ENCODE measurements at regions not wholly inside any gene's neighbourhood (a gene's known extent, or its start where the extent isn't known, plus 50 kb on each side); places are given as distances from the start of the nearest gene placed in this dataset.
"Not testable (repeated sequence)": the region's sequence is repeated elsewhere in the genome, so short reads cannot be mapped to it uniquely, and the experiment has no call there.

- H3K27me3 Mint-ChIP-seq: no peaks in the 10 kb centered on the region
- no peak overlapping the region for H3K27ac ChIP-seq (ENCODE audit: insufficient read depth, low read length, poor library complexity, severe bottlenecking)
- H3K4me1 ChIP-seq (ENCODE audit: control insufficient read depth, insufficient read depth, low read length, poor library complexity, severe bottlenecking): no peaks in the 10 kb centered on the region
- H3K36me3 Mint-ChIP-seq: no peaks in the 10 kb centered on the region
- no peaks in the 10 kb centered on the region for H3K4me1 Mint-ChIP-seq
- H3K4me3 Mint-ChIP-seq: no peak overlapping the region
- no peaks in the 10 kb centered on the region for H3K9me3 ChIP-seq (ENCODE audit: control insufficient read depth in 2 of 2, low read length in 2 of 2)
- peaks cover 0 to 9% (median 4%) of the 10 kb centered on the region in 7 donors for H3K9me3 Mint-ChIP-seq
- H3K4me3 ChIP-seq (ENCODE audit: low read depth, low read length): no peak overlapping the region
- peak overlapping the region in 1 of 3 donors; percentile 21 for H3K27ac Mint-ChIP-seq
- ATAC-seq (ENCODE audit: low read depth in 2 of 2) (no peak), DNase-seq (no peak)
- H3K27me3 ChIP-seq (ENCODE audit: control insufficient read depth, insufficient read depth, low read length): no peaks in the 10 kb centered on the region
- H3K36me3 ChIP-seq (ENCODE audit: control insufficient read depth, insufficient read depth, low read length): no peaks in the 10 kb centered on the region
Measured at GRCh38 chr10:35937546-35937945, 295.4 kb upstream of the FZD8 start.

- no peak overlapping the region for H3K4me3 ChIP-seq (ENCODE audit: low read depth, low read length)
- H3K36me3 ChIP-seq (ENCODE audit: control insufficient read depth, insufficient read depth, low read length): no peaks in the 10 kb centered on the region
- Mint-ChIP-seq H3K9me3 (peaks cover 0 to 9% (median 4%) of the 10 kb centered on the region in 7 donors), H3K27me3 (no peaks in the 10 kb centered on the region), H3K36me3 (no peaks in the 10 kb centered on the region), H3K27ac (no peak overlapping the region), H3K4me1 (no peaks in the 10 kb centered on the region), H3K4me3 (no peak overlapping the region)
- H3K27me3 ChIP-seq (ENCODE audit: control insufficient read depth, insufficient read depth, low read length): no peaks in the 10 kb centered on the region
- H3K9me3 ChIP-seq (ENCODE audit: control insufficient read depth in 2 of 2, low read length in 2 of 2): no peaks in the 10 kb centered on the region
- no peak overlapping the region for H3K27ac ChIP-seq (ENCODE audit: insufficient read depth, low read length, poor library complexity, severe bottlenecking)
- no peak for ATAC-seq (ENCODE audit: low read depth in 2 of 2)
- H3K4me1 ChIP-seq (ENCODE audit: control insufficient read depth, insufficient read depth, low read length, poor library complexity, severe bottlenecking): no peaks in the 10 kb centered on the region
- DNase-seq: no peak
Measured at GRCh38 chr10:35934642-35934995, 292.5 kb upstream of the FZD8 start.

DNA sequence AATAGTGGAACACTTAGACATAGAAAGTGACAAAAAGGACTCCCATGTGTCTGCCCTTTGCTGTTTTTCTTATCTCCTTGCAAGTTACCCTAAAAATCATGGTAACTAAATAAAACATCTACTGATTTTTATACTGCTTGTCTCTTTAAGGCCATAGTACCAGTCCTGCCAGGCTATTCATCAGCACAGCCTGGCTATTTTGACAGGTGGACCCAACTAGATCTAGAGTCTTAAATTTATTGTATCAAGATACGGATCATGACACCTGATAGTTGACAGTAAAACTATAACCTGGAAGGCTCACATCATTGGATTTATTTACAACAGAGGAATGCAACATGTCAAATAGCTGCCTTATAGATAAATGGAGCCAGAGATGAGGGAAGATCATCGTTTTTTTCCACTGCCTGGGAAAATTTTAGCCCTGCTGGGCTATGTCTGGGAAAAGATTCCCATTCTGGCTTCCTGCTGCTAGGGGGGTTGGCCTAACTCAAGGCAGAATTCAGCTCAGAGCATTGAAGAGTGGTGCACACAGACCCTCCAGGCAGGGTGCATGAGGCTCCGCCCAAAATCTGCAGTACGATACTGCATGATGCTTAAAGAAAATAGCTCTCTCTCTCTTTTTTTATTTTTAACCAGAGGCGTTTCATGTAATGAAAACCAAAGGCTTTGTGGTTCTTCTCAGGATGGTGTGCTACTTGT, 292.0 kb upstream of the FZD8 start:
- no peaks in the 10 kb centered on the region for H3K4me1 Mint-ChIP-seq
- Histone ChIP-seq H3K36me3 (ENCODE audit: control insufficient read depth, insufficient read depth, low read length) (no peaks in the 10 kb centered on the region), H3K4me3 (ENCODE audit: low read depth, low read length) (no peak overlapping the region), H3K27ac (ENCODE audit: insufficient read depth, low read length, poor library complexity, severe bottlenecking) (no peak overlapping the region), H3K27me3 (ENCODE audit: control insufficient read depth, insufficient read depth, low read length) (no peaks in the 10 kb centered on the region), H3K9me3 (ENCODE audit: control insufficient read depth in 2 of 2, low read length in 2 of 2) (no peaks in the 10 kb centered on the region), H3K4me1 (ENCODE audit: control insufficient read depth, insufficient read depth, low read length, poor library complexity, severe bottlenecking) (no peaks in the 10 kb centered on the region)
- DNase-seq (no peak), ATAC-seq (ENCODE audit: low read depth in 2 of 2) (no peak)
- H3K9me3 Mint-ChIP-seq: peaks cover 0 to 9% (median 4%) of the 10 kb centered on the region in 7 donors
- no peak overlapping the region for H3K4me3 Mint-ChIP-seq
- no peaks in the 10 kb centered on the region for H3K27me3 Mint-ChIP-seq
- no peak overlapping the region for H3K27ac Mint-ChIP-seq
- no peaks in the 10 kb centered on the region for H3K36me3 Mint-ChIP-seq

GRCh38 chr10:35933491-35933890, 291.4 kb upstream of the FZD8 start:
- no peaks in the 10 kb centered on the region for H3K36me3 Mint-ChIP-seq
- no peaks in the 10 kb centered on the region for H3K36me3 ChIP-seq (ENCODE audit: control insufficient read depth, insufficient read depth, low read length)
- no peak overlapping the region for H3K4me3 Mint-ChIP-seq
- H3K27ac Mint-ChIP-seq: no peak overlapping the region
- H3K27me3 Mint-ChIP-seq: no peaks in the 10 kb centered on the region
- ATAC-seq (ENCODE audit: low read depth in 2 of 2) (no peak), DNase-seq (no peak)
- H3K9me3 ChIP-seq (ENCODE audit: control insufficient read depth in 2 of 2, low read length in 2 of 2): no peaks in the 10 kb centered on the region
- peaks cover 0 to 9% (median 4%) of the 10 kb centered on the region in 7 donors for H3K9me3 Mint-ChIP-seq
- no peak overlapping the region for H3K4me3 ChIP-seq (ENCODE audit: low read depth, low read length)
- no peak overlapping the region for H3K27ac ChIP-seq (ENCODE audit: insufficient read depth, low read length, poor library complexity, severe bottlenecking)
- no peaks in the 10 kb centered on the region for H3K4me1 Mint-ChIP-seq
- no peaks in the 10 kb centered on the region for H3K4me1 ChIP-seq (ENCODE audit: control insufficient read depth, insufficient read depth, low read length, poor library complexity, severe bottlenecking)
- no peaks in the 10 kb centered on the region for H3K27me3 ChIP-seq (ENCODE audit: control insufficient read depth, insufficient read depth, low read length)

DNA sequence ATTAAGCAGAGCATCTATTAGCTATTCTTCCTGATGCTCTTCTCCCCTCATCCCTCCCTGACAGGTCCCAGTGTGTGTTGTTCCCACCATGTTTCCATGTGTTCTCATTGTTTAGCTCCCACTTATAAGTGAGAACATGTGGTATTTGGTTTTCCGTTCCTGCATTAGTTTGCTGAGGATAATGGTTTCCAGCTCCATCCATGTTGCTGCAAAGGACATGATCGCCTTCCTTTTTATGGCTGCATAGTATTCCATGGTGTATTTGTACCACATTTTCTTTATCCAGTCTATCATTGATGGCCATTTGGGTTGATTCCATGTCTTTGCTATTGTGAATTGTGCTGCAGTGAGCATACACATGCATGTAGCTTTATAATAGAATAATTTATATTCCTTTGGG, 287.9 kb upstream of the FZD8 start:
- not testable (repeated sequence) for H3K4me1 ChIP-seq (ENCODE audit: control insufficient read depth, insufficient read depth, low read length, poor library complexity, severe bottlenecking); H3K27me3 ChIP-seq (ENCODE audit: control insufficient read depth, insufficient read depth, low read length); H3K36me3 ChIP-seq (ENCODE audit: control insufficient read depth, insufficient read depth, low read length); H3K27ac Mint-ChIP-seq; DNase-seq; H3K9me3 Mint-ChIP-seq; H3K4me3 Mint-ChIP-seq; H3K36me3 Mint-ChIP-seq; H3K27me3 Mint-ChIP-seq; H3K4me3 ChIP-seq (ENCODE audit: low read depth, low read length); H3K4me1 Mint-ChIP-seq; ATAC-seq (ENCODE audit: low read depth in 2 of 2); H3K9me3 ChIP-seq (ENCODE audit: control insufficient read depth in 2 of 2, low read length in 2 of 2); H3K27ac ChIP-seq (ENCODE audit: insufficient read depth, low read length, poor library complexity, severe bottlenecking)

DNA sequence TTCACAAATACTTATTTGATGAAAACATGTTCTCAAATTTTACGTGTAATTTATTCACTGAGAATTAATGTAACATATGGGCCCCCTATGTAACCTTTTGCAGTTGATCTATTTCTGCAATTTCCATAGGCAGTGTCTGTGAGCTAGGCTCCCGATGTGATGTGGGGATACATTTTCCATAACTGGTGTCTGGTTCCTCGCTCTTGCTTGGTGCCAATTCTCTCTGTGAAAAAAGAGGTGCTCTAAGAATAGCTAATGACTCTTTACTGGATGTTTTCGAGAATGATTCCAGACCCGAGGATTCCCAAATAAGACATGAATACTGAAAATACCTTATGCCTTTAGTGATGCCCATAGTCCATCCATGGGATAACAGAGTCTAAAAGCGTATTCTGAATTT, 286.7 kb upstream of the FZD8 start:
- H3K9me3 Mint-ChIP-seq: peaks cover 0 to 7% (median 0%) of the 10 kb centered on the region in 7 donors
- H3K27me3 Mint-ChIP-seq: no peaks in the 10 kb centered on the region
- no peaks in the 10 kb centered on the region for H3K4me1 Mint-ChIP-seq
- ATAC-seq (ENCODE audit: low read depth in 2 of 2): no peak
- H3K4me3 Mint-ChIP-seq: no peak overlapping the region
- Histone ChIP-seq H3K4me1 (ENCODE audit: control insufficient read depth, insufficient read depth, low read length, poor library complexity, severe bottlenecking) (no peaks in the 10 kb centered on the region), H3K9me3 (ENCODE audit: control insufficient read depth in 2 of 2, low read length in 2 of 2) (no peaks in the 10 kb centered on the region), H3K36me3 (ENCODE audit: control insufficient read depth, insufficient read depth, low read length) (no peaks in the 10 kb centered on the region), H3K4me3 (ENCODE audit: low read depth, low read length) (no peak overlapping the region), H3K27me3 (ENCODE audit: control insufficient read depth, insufficient read depth, low read length) (no peaks in the 10 kb centered on the region), H3K27ac (ENCODE audit: insufficient read depth, low read length, poor library complexity, severe bottlenecking) (no peak overlapping the region)
- no peak overlapping the region for H3K27ac Mint-ChIP-seq
- no peaks in the 10 kb centered on the region for H3K36me3 Mint-ChIP-seq
- DNase-seq: no peak

GRCh38 chr10:35927990-35928488, 285.9 kb upstream of the FZD8 start:
- no peaks in the 10 kb centered on the region for H3K9me3 ChIP-seq (ENCODE audit: control insufficient read depth in 2 of 2, low read length in 2 of 2)
- Mint-ChIP-seq H3K4me3 (no peak overlapping the region), H3K36me3 (no peaks in the 10 kb centered on the region), H3K9me3 (peaks cover 0 to 7% (median 0%) of the 10 kb centered on the region in 7 donors), H3K27ac (no peak overlapping the region), H3K4me1 (no peaks in the 10 kb centered on the region), H3K27me3 (no peaks in the 10 kb centered on the region)
- no peaks in the 10 kb centered on the region for H3K4me1 ChIP-seq (ENCODE audit: control insufficient read depth, insufficient read depth, low read length, poor library complexity, severe bottlenecking)
- no peaks in the 10 kb centered on the region for H3K36me3 ChIP-seq (ENCODE audit: control insufficient read depth, insufficient read depth, low read length)
- no peaks in the 10 kb centered on the region for H3K27me3 ChIP-seq (ENCODE audit: control insufficient read depth, insufficient read depth, low read length)
- no peak overlapping the region for H3K4me3 ChIP-seq (ENCODE audit: low read depth, low read length)
- DNase-seq: no peak
- no peak overlapping the region for H3K27ac ChIP-seq (ENCODE audit: insufficient read depth, low read length, poor library complexity, severe bottlenecking)
- no peak for ATAC-seq (ENCODE audit: low read depth in 2 of 2)

DNA sequence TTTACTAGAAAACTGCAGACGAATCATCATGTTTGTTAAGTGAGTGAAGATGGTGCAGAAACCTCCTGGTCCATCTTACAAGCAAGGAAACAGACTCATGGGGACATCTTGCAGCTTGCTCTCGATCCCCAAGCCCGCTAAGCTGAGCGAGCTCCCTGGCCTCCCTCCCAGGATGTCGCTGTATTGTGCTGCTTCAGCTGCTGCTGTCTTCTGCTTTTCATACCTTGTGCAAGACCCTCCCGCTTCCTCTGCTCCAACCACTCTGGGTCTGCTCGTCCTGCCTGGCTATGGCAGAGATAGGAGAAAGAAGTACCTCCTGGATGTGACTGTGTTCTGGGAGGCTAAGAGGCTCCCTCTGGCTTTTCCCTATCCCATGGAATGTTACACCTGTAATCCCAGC, 285.2 kb upstream of the FZD8 start:
- H3K27me3 Mint-ChIP-seq: no peaks in the 10 kb centered on the region
- ATAC-seq (ENCODE audit: low read depth in 2 of 2): no peak
- DNase-seq: no peak

More for the DNA sequence above, 285.2 kb upstream of the FZD8 start:
- no peak overlapping the region for H3K4me3 Mint-ChIP-seq
- H3K36me3 Mint-ChIP-seq: no peaks in the 10 kb centered on the region
- no peaks in the 10 kb centered on the region for H3K4me1 Mint-ChIP-seq
- H3K27ac Mint-ChIP-seq: no peak overlapping the region
- no peaks in the 10 kb centered on the region for H3K36me3 ChIP-seq (ENCODE audit: control insufficient read depth, insufficient read depth, low read length)
- H3K27ac ChIP-seq (ENCODE audit: insufficient read depth, low read length, poor library complexity, severe bottlenecking): no peak overlapping the region
- no peaks in the 10 kb centered on the region for H3K27me3 ChIP-seq (ENCODE audit: control insufficient read depth, insufficient read depth, low read length)
- H3K4me3 ChIP-seq (ENCODE audit: low read depth, low read length): no peak overlapping the region
- H3K9me3 ChIP-seq (ENCODE audit: control insufficient read depth in 2 of 2, low read length in 2 of 2): no peaks in the 10 kb centered on the region
- H3K4me1 ChIP-seq (ENCODE audit: control insufficient read depth, insufficient read depth, low read length, poor library complexity, severe bottlenecking): no peaks in the 10 kb centered on the region
- peaks cover 0 to 6% (median 0%) of the 10 kb centered on the region in 7 donors for H3K9me3 Mint-ChIP-seq
